NCI-H2227 treated with DMSO at 0.1 percent for 48 hours (cell line): ENCODE measurements at regions not wholly inside any gene's neighbourhood (a gene's known extent, or its start where the extent isn't known, plus 50 kb on each side); places are given as distances from the start of the nearest gene placed in this dataset.

ENCODE experiments used
- DNase-seq: peaks from one replicate; lab custom pipeline; 2025; lab: John Stamatoyannopoulos, UW

- DNase-seq, result no peak
Observed at GRCh38 chr6:84416043-84416657, 188.7 kb upstream of the CEP162 start.

- DNase-seq, result no peak
Observed at GRCh38 chr6:84415517-84415916, 188.1 kb upstream of the CEP162 start.

- DNase-seq, result no peak
Observed at GRCh38 chr6:84415068-84415467, 187.6 kb upstream of the CEP162 start.

GRCh38 chr6:84414531-84414930 is 187.1 kb upstream of the CEP162 start:
- DNase-seq, result no peak

GRCh38 chr6:84411060-84411629 is 183.7 kb upstream of the CEP162 start:
- DNase-seq, result no peak

GRCh38 chr6:84409911-84410310 is 182.5 kb upstream of the CEP162 start:
- no peak for DNase-seq

GRCh38 chr6:84408028-84408427 is 180.6 kb upstream of the CEP162 start:
- no peak for DNase-seq

GRCh38 chr6:84403545-84403944 is 176.1 kb upstream of the CEP162 start:
- no peak for DNase-seq

- no peak for DNase-seq
Observed at GRCh38 chr6:84399003-84399402, 171.6 kb upstream of the CEP162 start.

GRCh38 chr6:84392261-84392660 is 164.8 kb upstream of the CEP162 start:
- DNase-seq, result no peak

GRCh38 chr6:84390851-84391250 is 163.4 kb upstream of the CEP162 start:
- DNase-seq, result no peak

- no peak for DNase-seq
Observed at GRCh38 chr6:84390334-84390733, 162.9 kb upstream of the CEP162 start.

- DNase-seq, result no peak
Observed at GRCh38 chr6:84379142-84379541, 151.7 kb upstream of the CEP162 start.

- no peak for DNase-seq
Observed at GRCh38 chr6:84372290-84372689, 144.8 kb upstream of the CEP162 start.

GRCh38 chr6:84371681-84372080 is 144.2 kb upstream of the CEP162 start:
- no peak for DNase-seq

- DNase-seq, result no peak
Observed at GRCh38 chr6:84362193-84362821, 134.9 kb upstream of the CEP162 start.

- DNase-seq, result no peak
Observed at GRCh38 chr6:84361372-84362192, 134.1 kb upstream of the CEP162 start.

GRCh38 chr6:84360039-84360438 is 132.6 kb upstream of the CEP162 start:
- DNase-seq, result no peak

- no peak for DNase-seq
Observed at GRCh38 chr6:84358581-84358980, 131.1 kb upstream of the CEP162 start.

- no peak for DNase-seq
Observed at GRCh38 chr6:84357631-84358030, 130.2 kb upstream of the CEP162 start.

GRCh38 chr6:84356907-84357306 is 129.5 kb upstream of the CEP162 start:
- DNase-seq, result no peak

GRCh38 chr6:84353459-84354423 is 126.3 kb upstream of the CEP162 start:
- DNase-seq, result no peak
